ENCODE measurements at regions not wholly inside any gene's neighbourhood (a gene's known extent, or its start where the extent isn't known, plus 50 kb on each side); places are given as distances from the start of the nearest gene placed in this dataset.

GRCh38 chr6:164926686-164927085 is 382.7 kb downstream of the C6orf118 start:
- no peaks in the 10 kb centered on the region for H3K4me1 ChIP-seq (ENCODE audit: insufficient read depth, low read length)
- Mint-ChIP-seq H3K4me1 (peaks cover 0 to 2% of the 10 kb centered on the region in 2 experiments; a peak in 1 of 4 replicates), H3K36me3 (ENCODE audit: insufficient read depth in 1 of 3, low read depth in 3 of 3) (no peaks in the 10 kb centered on the region), H3K27ac (no peak overlapping the region), H3K4me3 (no peak overlapping the region), H3K9me3 (peaks cover 0 to 3% of the 10 kb centered on the region in 2 experiments; a peak in 1 of 5 replicates), H3K27me3 (ENCODE audit: low read depth) (no peaks in the 10 kb centered on the region)
- H2BK5ac ChIP-seq (ENCODE audit: insufficient read length, low read length), result no peak overlapping the region
- H4K20me1 ChIP-seq (ENCODE audit: control insufficient read depth, insufficient read depth, insufficient read length), result no peaks in the 10 kb centered on the region
- no peaks in the 10 kb centered on the region for H3K27me3 ChIP-seq (ENCODE audit: insufficient read depth, low read length)
- no peak overlapping the region for H3K56ac ChIP-seq (ENCODE audit: insufficient read length, low read depth, low read length)
- H3K4ac ChIP-seq (ENCODE audit: low read depth, low read length), result no peak overlapping the region
- H3K18ac ChIP-seq (ENCODE audit: insufficient read length, low read depth, low read length), result no peak overlapping the region
- H2BK120ac ChIP-seq (ENCODE audit: low read depth, low read length, poor library complexity, severe bottlenecking), result no peak overlapping the region
- H3K9ac ChIP-seq (ENCODE audit: extremely low read depth, insufficient read length, low read length), result no peak overlapping the region
- no peak overlapping the region for H2BK20ac ChIP-seq (ENCODE audit: low read depth, low read length, poor library complexity, severe bottlenecking)
- no peak overlapping the region for H3K4me2 ChIP-seq (ENCODE audit: insufficient read depth, insufficient read length, low read length)
- no peaks in the 10 kb centered on the region for H3K79me1 ChIP-seq (ENCODE audit: insufficient read depth, low read depth, low read length, poor library complexity, severe bottlenecking)
- no peak overlapping the region for H2BK15ac ChIP-seq (ENCODE audit: low read depth, low read length)
- DNase-seq, result no peak
- no CpG with 5 or more reads among the region's 2 CpGs for WGBS (ENCODE audit: extremely low coverage, insufficient read length, low lambda C conversion rate)
- H4K8ac ChIP-seq (replicated peaks; ENCODE audit: insufficient read length, low read depth, low read length), result no peak overlapping the region
- H3K79me2 ChIP-seq (ENCODE audit: insufficient read depth, low read length), result no peaks in the 10 kb centered on the region
- H2AFZ ChIP-seq (ENCODE audit: low read length), result no peak overlapping the region
- no peak overlapping the region for H3T11ph ChIP-seq (ENCODE audit: low read length)
- TF ChIP-seq, protein P1, sequence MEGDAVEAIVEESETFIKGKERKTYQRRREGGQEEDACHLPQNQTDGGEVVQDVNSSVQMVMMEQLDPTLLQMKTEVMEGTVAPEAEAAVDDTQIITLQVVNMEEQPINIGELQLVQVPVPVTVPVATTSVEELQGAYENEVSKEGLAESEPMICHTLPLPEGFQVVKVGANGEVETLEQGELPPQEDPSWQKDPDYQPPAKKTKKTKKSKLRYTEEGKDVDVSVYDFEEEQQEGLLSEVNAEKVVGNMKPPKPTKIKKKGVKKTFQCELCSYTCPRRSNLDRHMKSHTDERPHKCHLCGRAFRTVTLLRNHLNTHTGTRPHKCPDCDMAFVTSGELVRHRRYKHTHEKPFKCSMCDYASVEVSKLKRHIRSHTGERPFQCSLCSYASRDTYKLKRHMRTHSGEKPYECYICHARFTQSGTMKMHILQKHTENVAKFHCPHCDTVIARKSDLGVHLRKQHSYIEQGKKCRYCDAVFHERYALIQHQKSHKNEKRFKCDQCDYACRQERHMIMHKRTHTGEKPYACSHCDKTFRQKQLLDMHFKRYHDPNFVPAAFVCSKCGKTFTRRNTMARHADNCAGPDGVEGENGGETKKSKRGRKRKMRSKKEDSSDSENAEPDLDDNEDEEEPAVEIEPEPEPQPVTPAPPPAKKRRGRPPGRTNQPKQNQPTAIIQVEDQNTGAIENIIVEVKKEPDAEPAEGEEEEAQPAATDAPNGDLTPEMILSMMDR (conservative IDR thresholded peaks at IDR 0.05), result peak; percentile 32; the same call in 2 of the 3 replicates
- H3K14ac ChIP-seq (ENCODE audit: insufficient read depth, low read length), result no peak overlapping the region
- H3K27ac ChIP-seq (ENCODE audit: insufficient read length, low read depth, low read length), result no peak overlapping the region
- H3K23ac ChIP-seq (ENCODE audit: insufficient read length, low read depth, low read length), result no peak overlapping the region
- no peaks in the 10 kb centered on the region for H3K9me3 ChIP-seq (ENCODE audit: control insufficient read depth, low read depth, low read length)
- no peak overlapping the region for H4K5ac ChIP-seq (ENCODE audit: insufficient read length, low read depth, low read length)
- H2BK12ac ChIP-seq (ENCODE audit: insufficient read length, low read depth, low read length), result no peak overlapping the region
- H3K23me2 ChIP-seq (ENCODE audit: insufficient read length, low read depth, low read length, poor library complexity, severe bottlenecking), result no peaks in the 10 kb centered on the region
- no peak overlapping the region for H2AK5ac ChIP-seq (ENCODE audit: insufficient read length, low read length)
- H4K91ac ChIP-seq (ENCODE audit: insufficient read length, low read depth, low read length), result no peak overlapping the region

All from H9 (cell line).